ENCODE measurements at regions not wholly inside any gene's neighbourhood (a gene's known extent, or its start where the extent isn't known, plus 50 kb on each side); places are given as distances from the start of the nearest gene placed in this dataset.

DNA sequence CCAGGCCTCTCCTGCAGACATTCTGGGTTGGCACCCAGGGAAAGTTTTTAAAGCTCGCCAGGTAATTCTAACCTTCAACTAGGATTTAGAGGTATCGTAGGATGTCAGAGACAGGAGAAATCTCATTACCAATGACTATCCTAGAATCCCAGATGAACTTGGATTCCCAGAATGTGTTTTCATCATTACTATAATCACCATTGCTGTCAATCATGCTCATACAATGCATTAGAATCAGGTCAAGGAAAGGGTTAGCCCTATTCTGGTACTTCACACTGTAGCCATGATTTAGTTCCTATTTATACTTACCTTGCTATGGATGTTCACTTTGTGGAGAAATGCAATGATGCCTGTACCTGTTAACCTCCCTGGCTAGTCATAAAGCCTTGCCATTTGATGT lies 67.0 kb upstream of the GPR158 start:
- CTCF ChIA-PET = interaction anchor here (1.0 kb wide), 1 partner anchor 16 kb away, joined by 13 read pairs; no protein-coding TSS in a partner anchor

More for the DNA sequence above, 67.0 kb upstream of the GPR158 start:
- no peak overlapping the region for H2AK5ac ChIP-seq (ENCODE audit: low read depth, low read length)
- no peak overlapping the region for H3K4me2 ChIP-seq (ENCODE audit: low read depth, low read length)
- H4K91ac ChIP-seq (ENCODE audit: insufficient read depth, low read depth, low read length) = no peak overlapping the region
- H2BK5ac ChIP-seq (ENCODE audit: low read depth, low read length, poor library complexity, severe bottlenecking) = no peak overlapping the region
- no peak overlapping the region for H2AK9ac ChIP-seq (replicated peaks; ENCODE audit: low read depth, low read length, poor library complexity)
- no peaks in the 10 kb centered on the region for H3K9me3 ChIP-seq (ENCODE audit: control insufficient read depth, insufficient read depth, low read length)
- POLR2A ChIA-PET (ENCODE audit: unreplicated experiment) = no interaction called here
- no peak for DNase-seq
- dilution Hi-C loops (cut with HindIII; ENCODE audit: low sequenced_read_pairs, unreplicated experiment) = no loop called here
- H3K4me3 ChIP-seq (ENCODE audit: insufficient read depth, low read depth, low read length) = no peak overlapping the region
- no peak for ATAC-seq (ENCODE audit: low read depth)
- H4K20me1 ChIP-seq (ENCODE audit: insufficient read depth, low read length) = no peaks in the 10 kb centered on the region
- H3K14ac ChIP-seq (replicated peaks; ENCODE audit: low read depth, low read length) = no peak overlapping the region
- no peak overlapping the region for H2BK20ac ChIP-seq (ENCODE audit: low read depth, low read length)
- H3K9ac ChIP-seq (ENCODE audit: low read depth, low read length) = no peak overlapping the region
- H4K8ac ChIP-seq (ENCODE audit: low read depth in 2 of 2, low read length in 2 of 2) = no peak overlapping the region
- no peak overlapping the region for H2AFZ ChIP-seq (replicated peaks; ENCODE audit: low read length, poor library complexity)
- no peak overlapping the region for H3K18ac ChIP-seq (ENCODE audit: low read depth, low read length)
- no peak overlapping the region for H3K27ac ChIP-seq (ENCODE audit: insufficient read depth, low read length)
- H4K5ac ChIP-seq (ENCODE audit: low read depth, low read length) = no peak overlapping the region
- in situ Hi-C loops (cut with MboI; ENCODE audit: low sequenced_read_pairs) = no loop called here
- no peak overlapping the region for H2BK15ac ChIP-seq (ENCODE audit: low read depth, low read length)
- H3K79me1 ChIP-seq (ENCODE audit: low read depth in 1 of 2, low read length in 2 of 2) = no peaks in the 10 kb centered on the region
- intact Hi-C loops (cut with micrococcal nuclease) = no loop called here
- no peaks in the 10 kb centered on the region for H3K9me1 ChIP-seq (ENCODE audit: insufficient read depth, low read length)
- H3K27me3 ChIP-seq (ENCODE audit: control insufficient read depth, insufficient read depth, low read length) = no peaks in the 10 kb centered on the region
- TF ChIP-seq NFE2L2 (IDR thresholded peaks at IDR 0.05; ENCODE audit: low read depth, low read length) = no peak
- TF ChIP-seq POLR2A (IDR thresholded peaks at IDR 0.05; ENCODE audit: low read depth, low read length) = no peak
- no peak for TF ChIP-seq SMC3 (IDR thresholded peaks at IDR 0.05; ENCODE audit: low read depth, low read length)
- TF ChIP-seq, protein P1, sequence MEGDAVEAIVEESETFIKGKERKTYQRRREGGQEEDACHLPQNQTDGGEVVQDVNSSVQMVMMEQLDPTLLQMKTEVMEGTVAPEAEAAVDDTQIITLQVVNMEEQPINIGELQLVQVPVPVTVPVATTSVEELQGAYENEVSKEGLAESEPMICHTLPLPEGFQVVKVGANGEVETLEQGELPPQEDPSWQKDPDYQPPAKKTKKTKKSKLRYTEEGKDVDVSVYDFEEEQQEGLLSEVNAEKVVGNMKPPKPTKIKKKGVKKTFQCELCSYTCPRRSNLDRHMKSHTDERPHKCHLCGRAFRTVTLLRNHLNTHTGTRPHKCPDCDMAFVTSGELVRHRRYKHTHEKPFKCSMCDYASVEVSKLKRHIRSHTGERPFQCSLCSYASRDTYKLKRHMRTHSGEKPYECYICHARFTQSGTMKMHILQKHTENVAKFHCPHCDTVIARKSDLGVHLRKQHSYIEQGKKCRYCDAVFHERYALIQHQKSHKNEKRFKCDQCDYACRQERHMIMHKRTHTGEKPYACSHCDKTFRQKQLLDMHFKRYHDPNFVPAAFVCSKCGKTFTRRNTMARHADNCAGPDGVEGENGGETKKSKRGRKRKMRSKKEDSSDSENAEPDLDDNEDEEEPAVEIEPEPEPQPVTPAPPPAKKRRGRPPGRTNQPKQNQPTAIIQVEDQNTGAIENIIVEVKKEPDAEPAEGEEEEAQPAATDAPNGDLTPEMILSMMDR (conservative IDR thresholded peaks at IDR 0.05; ENCODE audit: low read depth, low read length) = no peak
- TF ChIP-seq CEBPB (IDR thresholded peaks at IDR 0.05; ENCODE audit: low read depth, low read length) = no peak
- TF ChIP-seq RCOR1 (IDR thresholded peaks at IDR 0.05; ENCODE audit: insufficient replicate concordance, low read length) = no peak
- TF ChIP-seq RAD21 (IDR thresholded peaks at IDR 0.05; ENCODE audit: low read length) = no peak
- TF ChIP-seq CHD1 (IDR thresholded peaks at IDR 0.05; ENCODE audit: low read depth, low read length) = no peak
- TF ChIP-seq MAZ (IDR thresholded peaks at IDR 0.05; ENCODE audit: borderline replicate concordance, low read depth, low read length) = no peak
- no peak for TF ChIP-seq FOS (IDR thresholded peaks at IDR 0.05; ENCODE audit: low read depth, low read length)
- TF ChIP-seq, protein P2, sequence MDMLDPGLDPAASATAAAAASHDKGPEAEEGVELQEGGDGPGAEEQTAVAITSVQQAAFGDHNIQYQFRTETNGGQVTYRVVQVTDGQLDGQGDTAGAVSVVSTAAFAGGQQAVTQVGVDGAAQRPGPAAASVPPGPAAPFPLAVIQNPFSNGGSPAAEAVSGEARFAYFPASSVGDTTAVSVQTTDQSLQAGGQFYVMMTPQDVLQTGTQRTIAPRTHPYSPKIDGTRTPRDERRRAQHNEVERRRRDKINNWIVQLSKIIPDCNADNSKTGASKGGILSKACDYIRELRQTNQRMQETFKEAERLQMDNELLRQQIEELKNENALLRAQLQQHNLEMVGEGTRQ (IDR thresholded peaks at IDR 0.05; ENCODE audit: low read depth, low read length) = no peak
- H2BK120ac ChIP-seq (ENCODE audit: low read depth, low read length) = no peak overlapping the region
- no TSS peak for BruUV-seq (replicated peaks)
- H3K56ac ChIP-seq (ENCODE audit: extremely low read depth, insufficient read depth, low read length) = no peak overlapping the region
- H3K4ac ChIP-seq (ENCODE audit: low read depth, low read length) = no peak overlapping the region
- H3K36me3 ChIP-seq (ENCODE audit: control insufficient read depth, insufficient read depth, low read length) = no peaks in the 10 kb centered on the region
- no peaks in the 10 kb centered on the region for H3K4me1 ChIP-seq (ENCODE audit: control insufficient read depth, insufficient read depth, low read length)
- WGBS, 2 experiments (ENCODE audit: extremely low coverage in 2 of 2, insufficient read length in 1 of 2) = no CpG with 5 or more reads among the region's 2 CpGs
- no peak overlapping the region for H3K23ac ChIP-seq (ENCODE audit: low read depth, low read length)

All from IMR-90 (cell line).